ENCODE measurements at regions not wholly inside any gene's neighbourhood (a gene's known extent, or its start where the extent isn't known, plus 50 kb on each side); places are given as distances from the start of the nearest gene placed in this dataset.

GRCh38 chr3:177512945-177513814 lies 315.9 kb upstream of the TBL1XR1 start:
- no peak overlapping the region for H3K4me3 ChIP-seq
- 30 to 34% methylated on average over 6 of the region's 6 CpGs for WGBS, 2 donors

DNA sequence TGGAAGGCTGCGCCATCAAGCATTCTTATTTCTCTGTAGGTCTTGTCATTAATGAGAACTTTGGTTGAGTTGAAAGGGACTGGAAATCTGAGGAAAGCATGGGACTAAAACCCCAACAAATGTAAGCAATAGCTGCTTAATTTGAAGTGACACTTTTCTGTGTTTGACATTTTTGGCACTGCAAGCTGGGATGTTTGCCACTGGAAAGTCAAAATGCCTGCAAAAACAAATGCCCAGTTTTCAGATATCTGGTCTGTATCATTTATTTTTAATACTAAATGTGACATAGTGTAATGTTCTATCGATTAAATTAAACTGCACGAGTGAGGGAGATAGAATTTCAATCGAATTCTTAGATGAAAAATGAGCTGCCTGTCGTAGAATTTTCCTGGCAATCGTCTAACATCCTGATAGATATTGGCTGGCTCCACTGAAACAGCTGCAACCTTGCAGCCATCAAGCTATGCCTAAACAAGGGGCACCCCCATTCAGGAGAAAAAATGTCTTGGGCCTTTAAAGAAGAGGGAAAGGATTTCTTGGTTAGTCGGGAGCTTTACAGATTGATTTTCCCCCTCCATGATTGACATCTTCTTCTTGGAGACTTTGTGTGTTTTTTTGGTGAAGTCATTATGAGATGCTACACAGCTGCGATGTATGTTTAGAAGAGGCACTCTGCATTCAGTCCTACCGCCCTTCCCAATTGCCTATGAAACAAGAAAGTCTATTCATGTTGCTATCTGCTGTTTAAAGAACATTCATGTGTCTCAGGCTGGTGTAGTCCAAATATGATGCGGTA lies 316.7 kb upstream of the TBL1XR1 start:
- TF ChIP-seq, protein P1, sequence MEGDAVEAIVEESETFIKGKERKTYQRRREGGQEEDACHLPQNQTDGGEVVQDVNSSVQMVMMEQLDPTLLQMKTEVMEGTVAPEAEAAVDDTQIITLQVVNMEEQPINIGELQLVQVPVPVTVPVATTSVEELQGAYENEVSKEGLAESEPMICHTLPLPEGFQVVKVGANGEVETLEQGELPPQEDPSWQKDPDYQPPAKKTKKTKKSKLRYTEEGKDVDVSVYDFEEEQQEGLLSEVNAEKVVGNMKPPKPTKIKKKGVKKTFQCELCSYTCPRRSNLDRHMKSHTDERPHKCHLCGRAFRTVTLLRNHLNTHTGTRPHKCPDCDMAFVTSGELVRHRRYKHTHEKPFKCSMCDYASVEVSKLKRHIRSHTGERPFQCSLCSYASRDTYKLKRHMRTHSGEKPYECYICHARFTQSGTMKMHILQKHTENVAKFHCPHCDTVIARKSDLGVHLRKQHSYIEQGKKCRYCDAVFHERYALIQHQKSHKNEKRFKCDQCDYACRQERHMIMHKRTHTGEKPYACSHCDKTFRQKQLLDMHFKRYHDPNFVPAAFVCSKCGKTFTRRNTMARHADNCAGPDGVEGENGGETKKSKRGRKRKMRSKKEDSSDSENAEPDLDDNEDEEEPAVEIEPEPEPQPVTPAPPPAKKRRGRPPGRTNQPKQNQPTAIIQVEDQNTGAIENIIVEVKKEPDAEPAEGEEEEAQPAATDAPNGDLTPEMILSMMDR (IDR thresholded peaks at IDR 0.05) = no peak
- FAIRE-seq (no peak), ATAC-seq (peak in 2 of 4 donors; percentile 30 to 36), DNase-seq (no peak)
- Histone ChIP-seq H3K9me3 (no peaks in the 10 kb centered on the region), H3K27ac (no peak overlapping the region), H3K4me3 (no peak overlapping the region), H3K27me3 (no peaks in the 10 kb centered on the region), H3K4me1 (peaks cover 7 to 9% (median 7%) of the 10 kb centered on the region in 3 donors), H3K36me3 (no peaks in the 10 kb centered on the region)
- 37 to 38% methylated on average over 10 of the region's 10 CpGs for WGBS, 2 donors
- intact Hi-C loops (cut with DNase I) = loop anchor here in 1 of 3 donors (10.0 kb wide), 1 partner anchor 261 kb away; no protein-coding TSS in a partner anchor

More at GRCh38 chr3:177512945-177513814, 315.9 kb upstream of the TBL1XR1 start:
- peaks cover 7 to 9% (median 7%) of the 10 kb centered on the region in 3 donors for H3K4me1 ChIP-seq
- no peak for FAIRE-seq
- peak in 3 of 4 donors; percentile 14 to 45 (median 36) for ATAC-seq
- TF ChIP-seq, protein P1 (IDR thresholded peaks at IDR 0.05) = no peak
- no peaks in the 10 kb centered on the region for H3K27me3 ChIP-seq
- H3K27ac ChIP-seq = no peak overlapping the region
- no peaks in the 10 kb centered on the region for H3K9me3 ChIP-seq
- H3K36me3 ChIP-seq = no peaks in the 10 kb centered on the region
- DNase-seq = no peak
- intact Hi-C loops (cut with DNase I) = loop anchor here in 1 of 3 donors (10.0 kb wide), 1 partner anchor 262 kb away; no protein-coding TSS in a partner anchor

DNA sequence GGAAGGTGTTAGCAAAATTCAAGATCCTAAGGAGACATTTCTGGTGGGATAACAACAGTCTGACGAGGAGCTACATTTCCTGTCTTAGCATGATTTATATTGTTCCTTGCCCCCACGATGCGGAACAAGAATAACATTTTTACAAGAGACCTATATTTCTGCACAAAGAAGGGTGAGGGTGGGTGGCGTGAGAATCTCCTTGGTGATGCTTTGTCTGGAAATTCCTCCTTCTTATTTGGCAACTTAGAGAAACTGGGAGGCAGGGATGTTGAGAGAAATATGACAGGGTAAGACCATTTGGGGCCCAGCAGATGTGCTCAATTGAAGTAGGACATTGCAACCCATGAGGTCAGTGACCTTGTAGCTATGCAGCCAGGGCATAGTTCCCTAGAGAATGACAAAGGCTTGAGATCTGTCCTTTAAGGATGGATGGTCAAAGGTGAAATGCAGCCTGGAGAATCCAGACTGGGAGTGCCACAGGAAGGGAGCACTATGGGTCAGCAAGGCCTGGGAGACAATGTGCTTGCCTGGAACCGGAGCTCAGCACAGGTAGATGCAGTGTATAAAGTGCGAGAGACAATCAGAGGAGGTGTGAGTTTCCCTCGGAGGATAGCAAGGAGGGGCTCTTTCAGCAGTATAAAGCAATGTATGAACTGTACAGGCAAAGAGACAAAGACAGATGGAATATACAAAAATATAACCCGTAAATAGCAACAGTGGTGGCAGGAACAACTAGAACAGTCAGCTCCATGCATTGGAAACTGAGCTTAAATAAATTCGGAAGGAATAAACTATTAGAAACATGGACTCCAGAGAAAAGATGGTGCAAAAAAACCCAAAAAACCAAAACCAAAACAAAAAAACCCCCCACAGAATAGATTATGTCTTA lies 317.6 kb upstream of the TBL1XR1 start:
- TF ChIP-seq, protein P1 (IDR thresholded peaks at IDR 0.05) = no peak
- WGBS, 2 donors = 92 to 93% methylated on average over 9 of the region's 9 CpGs
- FAIRE-seq = no peak
- DNase-seq = no peak
- peaks cover 7 to 9% (median 7%) of the 10 kb centered on the region in 3 donors for H3K4me1 ChIP-seq
- intact Hi-C loops (cut with DNase I) = loop anchor here in 1 of 3 donors (10.0 kb wide), 1 partner anchor 260 kb away; no protein-coding TSS in a partner anchor
- H3K27me3 ChIP-seq = no peaks in the 10 kb centered on the region
- ATAC-seq = no peak
- no peaks in the 10 kb centered on the region for H3K36me3 ChIP-seq
- no peak overlapping the region for H3K27ac ChIP-seq
- H3K9me3 ChIP-seq = no peaks in the 10 kb centered on the region
- H3K4me3 ChIP-seq = no peak overlapping the region

DNA sequence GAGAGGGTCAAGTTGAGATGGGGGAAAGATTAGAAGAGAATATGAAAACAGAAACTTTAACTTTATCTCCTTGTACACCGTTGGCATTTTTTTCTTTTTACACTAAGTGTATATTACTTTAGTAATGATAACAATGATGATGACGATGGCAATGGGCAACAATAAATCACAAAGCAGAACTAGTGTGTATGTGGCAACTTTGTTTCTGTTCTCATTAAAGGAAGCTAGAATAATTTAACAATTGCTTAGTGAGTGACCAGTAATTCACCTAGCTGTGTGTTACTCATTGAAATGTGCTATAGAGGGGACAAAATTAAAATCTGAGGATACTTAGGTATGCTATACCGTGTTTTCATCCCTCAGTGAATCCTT lies 318.5 kb upstream of the TBL1XR1 start:
- FAIRE-seq = no peak
- Histone ChIP-seq H3K27me3 (no peaks in the 10 kb centered on the region), H3K36me3 (no peaks in the 10 kb centered on the region), H3K4me3 (no peak overlapping the region), H3K4me1 (peaks cover 7 to 9% (median 7%) of the 10 kb centered on the region in 3 donors), H3K27ac (no peak overlapping the region), H3K9me3 (no peaks in the 10 kb centered on the region)
- 65 to 69% methylated on average over 3 of the region's 3 CpGs for WGBS, 2 donors
- no peak for ATAC-seq
- no peak for DNase-seq
- TF ChIP-seq, protein P1 (IDR thresholded peaks at IDR 0.05) = no peak
- intact Hi-C loops (cut with DNase I) = loop anchor here in 1 of 3 donors (10.0 kb wide), 1 partner anchor 259 kb away; no protein-coding TSS in a partner anchor

All from pancreas (tissue), 10 donors.